HG03342 (cell line): ENCODE measurements at regions not wholly inside any gene's neighbourhood (a gene's known extent, or its start where the extent isn't known, plus 50 kb on each side); places are given as distances from the start of the nearest gene placed in this dataset.

Experiments
- ATAC-seq: cut with Tn5 transposase; IDR thresholded peaks from one replicate; pipeline ENCODE4 v1.9.1; 2021; ENCODE audit warnings: mild to moderate bottlenecking, moderate library complexity; ENCODE audit not compliant: unreplicated experiment

DNA sequence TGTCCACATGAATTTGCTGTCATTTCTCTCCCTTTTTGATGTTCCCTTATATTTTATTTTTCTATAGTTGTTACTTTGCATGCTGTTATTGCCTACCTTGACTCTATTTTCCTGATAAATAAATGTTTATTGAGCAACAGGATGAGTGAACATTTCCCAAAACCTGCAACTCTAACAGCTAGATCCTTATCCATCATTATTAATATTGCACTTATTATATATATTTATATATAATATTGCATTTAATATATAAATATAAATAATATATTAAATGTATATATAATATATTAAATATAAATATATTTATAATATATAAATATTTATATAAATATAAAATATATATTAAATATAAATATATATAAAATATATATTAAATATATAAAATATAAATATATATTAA lies 436.1 kb upstream of the MMADHC start:
- ATAC-seq = no peak

DNA sequence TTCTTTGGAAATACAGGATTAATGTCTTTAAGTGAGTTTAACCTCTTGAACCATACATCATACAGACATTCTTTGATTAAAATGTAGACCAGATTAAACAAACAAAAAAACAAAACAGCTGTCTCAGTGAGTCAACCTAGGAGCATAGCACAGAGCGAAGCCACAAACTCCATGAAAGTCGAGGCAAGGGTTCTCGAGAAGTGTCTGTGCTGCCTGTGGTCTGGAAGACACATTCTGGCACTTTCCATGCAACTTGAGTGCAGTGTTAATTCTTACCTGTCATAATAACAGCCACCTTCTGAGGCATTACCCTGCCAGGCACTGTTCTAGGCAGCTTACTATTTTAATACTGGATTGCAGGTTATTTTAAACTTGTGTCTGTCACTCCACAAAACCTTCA lies 435.5 kb upstream of the MMADHC start:
- ATAC-seq = no peak

DNA sequence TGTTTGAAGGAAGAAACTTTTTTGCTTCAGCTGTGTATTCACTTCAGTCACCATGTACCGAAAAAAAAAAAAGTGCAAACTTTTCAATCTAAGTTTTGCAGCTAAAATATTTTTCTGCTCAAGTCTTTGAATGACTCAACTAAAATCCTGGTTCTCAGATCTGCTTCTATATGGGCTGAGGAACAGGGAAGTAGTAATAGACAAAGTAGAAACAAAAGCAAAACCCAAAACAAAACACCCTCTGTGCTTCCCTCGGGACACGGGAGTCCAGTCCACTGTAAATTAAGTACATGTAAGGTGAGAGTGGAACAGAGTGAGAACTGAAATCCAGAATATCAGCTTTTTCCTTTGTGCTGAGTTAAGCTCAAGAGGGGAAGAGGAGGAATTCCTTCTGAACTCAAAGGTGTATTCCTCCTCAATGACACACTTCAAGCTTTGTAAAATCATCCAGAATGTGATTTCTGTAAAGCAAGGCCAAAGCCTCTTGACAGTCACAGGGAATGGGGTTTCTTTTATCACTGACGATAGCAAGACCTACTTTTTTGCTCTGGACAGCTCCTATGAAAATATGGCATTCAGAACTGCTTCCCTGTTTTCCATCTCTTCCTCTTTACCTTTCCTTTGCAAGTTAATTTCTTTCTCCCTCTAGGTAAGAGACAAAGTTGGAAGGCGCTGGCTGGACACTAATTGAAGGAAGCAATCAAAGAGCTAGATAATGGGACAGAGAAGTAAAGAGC lies 433.5 kb upstream of the MMADHC start:
- peak; percentile 54 for ATAC-seq

DNA sequence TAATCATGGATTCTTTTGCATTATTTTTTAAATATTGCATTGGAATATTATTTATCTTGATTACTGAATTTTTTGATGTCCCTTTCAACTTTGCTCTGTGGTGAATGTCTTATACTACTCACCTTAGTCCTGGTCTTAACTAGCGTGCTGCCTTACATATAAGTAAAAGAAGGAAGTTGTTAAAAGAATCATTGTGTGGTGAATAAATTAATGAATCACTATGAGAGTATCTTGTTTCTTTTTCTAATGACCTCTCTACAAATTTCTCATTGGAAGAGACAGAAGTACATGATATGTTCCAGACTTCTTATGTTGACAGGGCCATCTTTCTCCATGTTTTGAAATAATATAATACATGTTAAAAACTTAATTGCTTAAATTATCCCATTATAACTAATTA lies 432.6 kb upstream of the MMADHC start:
- ATAC-seq = no peak

DNA sequence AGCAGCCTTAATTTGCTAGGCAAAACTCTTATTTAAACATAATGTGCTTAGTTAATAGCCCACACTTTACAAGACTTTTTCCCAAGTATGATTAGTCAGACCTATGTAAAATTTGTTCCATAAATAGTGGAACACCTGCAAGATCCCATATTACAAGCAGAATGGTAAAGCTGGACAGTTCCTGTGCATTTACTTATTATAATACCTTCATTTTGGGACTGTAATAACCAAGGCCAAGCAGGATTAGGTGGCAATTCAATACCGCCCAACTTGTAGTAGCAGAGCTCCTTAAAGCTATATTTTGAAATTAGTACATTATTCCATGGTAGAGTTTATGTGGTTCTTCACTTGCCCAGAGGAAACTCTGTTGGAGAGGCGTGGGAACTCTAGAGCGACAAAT lies 431.5 kb upstream of the MMADHC start:
- no peak for ATAC-seq

DNA sequence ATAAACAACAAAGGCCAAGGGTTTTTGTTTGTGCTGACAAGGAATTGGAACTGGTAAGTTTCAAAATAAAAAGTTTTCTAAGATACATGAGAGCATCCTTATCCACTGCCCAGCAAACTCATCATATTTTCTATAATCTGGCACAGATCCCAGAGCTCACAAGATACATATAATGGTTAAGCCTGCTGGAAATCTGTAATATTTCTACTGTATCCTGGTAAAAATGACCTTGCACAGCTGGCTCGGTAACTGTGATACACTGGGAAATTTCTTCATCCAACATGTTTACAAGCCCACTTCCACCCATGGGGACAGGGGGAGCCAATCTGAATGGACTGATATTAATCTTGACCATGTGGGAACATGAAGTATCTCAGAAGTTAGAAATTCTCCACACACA lies 425.4 kb upstream of the MMADHC start:
- ATAC-seq = no peak

DNA sequence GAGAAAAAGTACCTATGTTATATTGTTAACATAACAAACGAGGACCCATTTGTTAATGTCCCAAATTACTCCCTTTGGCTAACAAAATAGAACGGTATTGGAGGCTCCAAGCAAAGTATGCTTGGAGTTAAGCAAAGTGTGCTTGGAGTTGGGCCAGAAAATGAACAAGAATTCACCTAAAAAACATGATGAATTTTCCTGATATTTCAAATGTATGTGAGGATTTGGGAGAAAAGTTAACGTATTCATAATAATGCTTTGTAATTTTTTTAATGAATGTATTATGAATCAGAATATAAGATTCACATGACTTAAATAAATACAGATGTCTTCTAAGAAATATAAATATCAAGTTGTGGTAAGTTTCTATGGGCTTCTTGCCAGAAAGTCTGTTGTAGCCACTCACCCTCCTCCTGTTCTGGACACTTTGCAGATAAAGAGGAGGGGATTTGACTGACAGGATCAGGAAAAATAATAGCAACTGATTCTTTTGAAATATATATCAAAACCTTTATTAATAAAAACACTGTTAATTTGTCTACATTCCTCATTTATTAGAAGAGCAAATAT lies 423.7 kb upstream of the MMADHC start:
- no peak for ATAC-seq

DNA sequence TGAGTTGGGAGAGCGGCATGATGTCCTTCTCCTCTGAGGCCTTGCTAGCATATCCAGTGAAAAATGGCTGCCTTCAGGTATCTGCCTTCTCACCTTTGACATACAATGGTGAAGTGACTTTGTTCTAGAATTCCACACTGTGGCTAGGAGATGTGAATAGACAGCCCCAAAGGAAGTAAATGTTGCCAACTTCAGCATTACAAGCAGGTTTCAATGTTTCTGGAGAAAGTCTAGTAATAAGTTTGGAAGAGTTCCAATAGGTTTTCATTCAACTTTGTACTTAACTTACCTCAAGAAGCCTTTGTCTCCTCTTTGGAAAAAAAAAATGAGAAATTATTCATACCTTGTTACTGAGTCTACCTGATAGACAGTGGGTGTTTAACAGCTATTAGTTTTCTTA lies 421.3 kb upstream of the MMADHC start:
- no peak for ATAC-seq

DNA sequence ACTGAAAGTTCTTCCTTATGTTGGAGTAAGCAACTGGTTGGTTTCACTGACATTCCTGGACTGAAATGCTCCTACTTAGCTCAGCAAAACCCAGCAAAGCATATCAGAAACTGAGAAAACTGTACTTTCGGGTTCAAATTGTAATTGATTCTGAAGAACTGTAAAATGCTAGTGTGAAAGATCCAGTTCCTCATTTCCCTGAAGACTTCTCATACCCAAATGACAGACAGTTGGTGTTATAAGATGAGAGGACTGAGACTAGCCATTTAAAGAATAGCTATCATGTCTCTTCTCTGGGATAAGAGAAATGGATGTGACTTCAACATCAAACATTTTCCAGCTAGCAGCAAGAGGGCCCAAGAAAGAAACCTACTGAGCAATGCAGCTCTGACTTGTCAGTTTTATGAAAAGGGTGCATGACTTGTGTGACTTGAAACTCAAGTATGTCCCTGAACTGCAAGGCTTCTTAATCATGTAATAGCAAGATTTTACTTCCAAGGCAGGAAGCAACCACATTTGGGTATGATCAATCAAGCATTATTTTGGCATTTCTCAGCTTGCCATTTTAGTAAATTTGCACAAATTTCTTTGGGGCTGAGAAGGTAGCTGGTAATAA lies 420.3 kb upstream of the MMADHC start:
- ATAC-seq = no peak

DNA sequence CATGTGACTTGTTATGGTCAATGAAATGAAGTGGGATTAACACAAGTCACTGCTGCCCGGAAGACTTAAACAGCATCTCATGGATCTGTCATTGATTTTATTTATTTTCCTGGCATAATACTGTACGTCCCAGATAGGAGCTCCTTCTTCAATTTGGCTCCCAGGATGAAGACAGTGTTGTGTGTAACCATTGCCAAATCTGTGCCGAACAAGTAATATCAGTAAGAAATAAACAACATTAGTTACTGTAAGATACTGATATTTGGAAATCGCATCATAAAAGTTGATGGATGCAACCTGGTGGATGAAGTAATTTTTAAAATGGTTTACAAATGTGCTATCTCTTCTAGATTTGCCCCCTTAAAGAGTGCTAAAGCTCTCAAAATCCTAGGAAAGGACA lies 419.0 kb upstream of the MMADHC start:
- no peak for ATAC-seq

DNA sequence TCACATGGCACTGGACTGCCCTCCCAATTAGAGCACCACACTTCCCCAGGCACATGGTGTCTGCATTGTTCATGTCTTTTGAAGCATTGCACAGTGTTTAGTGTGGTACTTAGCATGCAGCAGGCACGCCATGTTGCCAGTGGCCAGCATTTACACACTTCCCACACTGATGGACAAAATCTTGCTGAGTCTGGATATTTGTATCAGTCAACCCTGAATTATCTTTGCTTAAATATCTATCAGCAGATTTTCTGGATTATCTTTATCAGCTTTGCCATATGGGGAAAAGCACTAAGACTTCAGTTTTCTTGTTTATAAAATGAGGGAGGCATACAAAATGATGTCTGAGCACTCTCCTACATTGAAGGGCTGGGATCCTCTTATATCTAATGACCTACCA lies 416.0 kb upstream of the MMADHC start:
- no peak for ATAC-seq

DNA sequence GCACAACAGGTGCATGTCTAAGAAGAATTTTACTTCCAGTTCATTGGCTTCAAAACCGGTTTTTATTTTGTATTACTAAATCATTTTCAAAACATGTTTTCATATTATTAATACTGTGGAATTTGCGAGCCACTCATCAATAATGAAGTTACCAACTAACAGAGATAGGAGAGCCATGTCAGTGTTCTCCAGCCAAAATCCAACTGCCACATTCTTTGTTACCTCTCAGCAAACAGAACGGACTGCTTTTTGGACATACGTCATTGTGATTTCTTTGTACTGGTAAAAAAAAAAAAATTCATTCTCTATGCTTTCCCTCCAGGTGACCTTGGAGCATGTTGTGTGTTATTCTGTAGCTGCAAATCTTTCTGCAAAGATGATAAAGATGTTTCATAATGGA lies 414.2 kb upstream of the MMADHC start:
- ATAC-seq = no peak

DNA sequence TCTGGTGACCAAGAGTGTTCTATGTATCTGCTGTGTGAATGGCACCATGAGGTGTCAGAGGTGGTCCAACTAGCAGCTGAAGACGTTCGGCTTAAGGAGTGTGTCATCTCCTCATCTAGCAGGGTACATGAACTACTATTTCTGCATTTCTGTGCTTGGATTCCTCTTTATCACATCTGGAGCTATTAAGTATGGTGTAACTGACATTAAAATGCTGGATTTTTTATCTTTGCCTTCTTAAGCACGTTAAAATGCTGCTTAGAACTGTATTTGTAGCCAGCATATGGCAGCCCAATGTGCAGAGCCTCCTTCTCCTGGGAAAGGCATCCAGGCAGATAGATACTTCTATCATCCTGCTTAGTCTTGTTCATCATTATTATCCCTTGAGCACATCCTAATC lies 409.3 kb upstream of the MMADHC start:
- no peak for ATAC-seq

DNA sequence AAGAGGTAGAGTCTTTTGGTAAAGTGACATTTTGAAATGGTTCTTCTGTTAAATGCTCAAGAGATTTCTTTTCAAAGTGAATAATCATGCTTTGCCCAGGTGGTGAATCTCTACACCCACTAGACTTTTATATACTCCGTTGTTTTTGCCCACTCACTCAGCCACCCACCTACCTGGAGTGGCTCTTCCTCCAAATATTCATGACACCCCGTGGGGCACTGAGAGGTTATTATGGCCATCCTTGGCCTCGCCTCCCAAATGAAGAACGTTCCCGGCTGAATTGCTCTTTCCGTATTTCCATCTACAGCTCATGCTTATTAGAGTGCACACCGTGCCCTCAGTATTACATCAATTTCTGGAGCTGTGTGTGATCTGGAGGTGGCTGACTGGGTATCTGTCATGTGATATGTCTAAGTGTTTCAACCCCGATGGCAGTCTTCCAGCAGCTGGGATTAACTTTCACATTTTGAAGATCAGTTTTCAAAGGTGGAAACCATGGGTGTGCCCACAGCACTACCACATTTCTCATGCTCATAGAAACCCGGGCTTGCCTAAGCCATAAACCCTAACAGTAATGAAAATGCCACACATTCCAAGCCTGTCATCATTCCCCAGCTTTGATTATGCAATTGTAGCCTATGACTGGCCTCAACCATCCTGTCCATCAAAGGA lies 406.6 kb upstream of the MMADHC start:
- ATAC-seq = no peak

DNA sequence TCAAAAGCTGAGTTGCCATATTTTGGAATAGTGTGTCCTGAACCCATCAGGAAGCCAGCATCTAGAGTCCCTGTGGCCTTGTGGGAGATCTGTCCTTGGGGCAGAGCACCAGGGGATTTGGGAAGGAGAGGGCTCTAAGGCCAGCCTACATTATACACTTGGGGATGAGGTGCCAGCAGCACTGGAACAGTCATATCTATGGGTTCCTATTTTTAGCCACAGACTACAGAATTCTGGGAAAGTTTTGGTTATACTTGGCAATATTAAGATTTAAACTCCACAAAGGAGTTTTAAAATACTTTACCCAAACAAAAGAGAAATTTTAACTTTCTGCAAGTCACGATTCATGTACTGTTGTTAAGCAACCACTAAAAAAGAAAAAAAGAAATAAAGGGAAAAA lies 405.7 kb upstream of the MMADHC start:
- ATAC-seq = no peak

DNA sequence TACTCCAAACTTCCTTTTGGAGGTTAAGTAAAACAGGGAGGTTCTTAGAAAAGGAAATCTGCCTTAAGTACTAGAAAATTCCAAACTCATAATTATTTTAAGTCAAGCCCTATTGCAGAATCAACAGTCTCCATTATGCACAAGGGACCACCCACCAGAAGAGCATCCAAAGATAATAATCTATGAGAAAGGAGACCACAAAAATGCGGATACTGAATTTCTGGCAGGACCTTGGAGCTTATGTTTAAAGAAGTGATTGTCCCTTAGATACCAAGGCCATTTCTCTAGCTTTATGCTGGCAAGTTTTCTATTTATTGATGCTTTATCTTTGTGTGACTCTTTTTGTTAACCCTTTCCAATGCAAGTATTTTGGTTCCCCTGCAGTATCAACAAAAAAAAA lies 404.0 kb upstream of the MMADHC start:
- ATAC-seq = no peak

DNA sequence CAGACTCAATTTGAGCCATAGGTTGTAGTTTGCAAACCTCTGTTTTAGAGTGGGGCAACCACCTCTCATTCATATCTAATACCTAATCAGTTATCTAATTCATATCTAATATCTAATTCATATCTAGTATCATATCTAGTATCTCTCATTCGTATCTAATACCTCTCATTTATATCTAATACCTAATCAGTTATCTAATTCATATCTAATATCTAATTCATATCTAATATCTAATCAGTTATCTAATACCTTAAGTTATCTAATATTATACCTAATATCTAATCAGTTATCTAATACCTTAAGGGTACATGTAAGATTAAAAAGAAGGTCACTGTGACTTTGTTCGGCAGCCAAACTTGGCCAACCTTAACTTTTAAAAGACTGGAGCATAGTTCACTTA lies 403.4 kb upstream of the MMADHC start:
- no peak for ATAC-seq

DNA sequence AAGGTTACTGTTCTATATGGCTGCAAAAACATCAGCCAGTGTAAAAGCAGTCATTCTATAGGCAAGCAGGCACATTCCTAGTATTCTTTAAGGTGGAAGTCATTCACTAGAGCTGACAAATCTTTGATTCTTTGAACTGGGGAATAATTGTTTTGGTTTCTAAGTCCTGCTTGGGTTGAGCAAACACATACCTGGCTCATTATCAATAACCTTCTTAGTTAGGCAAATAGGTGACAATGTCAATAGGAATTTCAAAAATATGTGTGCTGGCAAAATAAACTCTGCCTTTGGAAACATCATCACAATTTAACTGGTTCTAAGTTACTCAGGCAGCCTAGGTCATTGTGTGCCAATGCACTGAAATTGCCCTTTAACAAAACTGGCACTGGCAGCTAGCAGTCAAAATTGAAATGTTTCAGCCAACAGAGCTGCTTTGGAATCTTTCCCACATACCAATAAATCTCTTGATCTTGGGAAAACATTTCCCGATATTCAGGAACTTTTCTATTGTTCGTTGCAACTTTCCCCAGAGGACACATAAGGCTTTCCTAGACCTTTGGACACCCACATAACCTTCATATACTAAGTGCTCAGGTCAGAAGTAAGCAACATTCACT lies 402.0 kb upstream of the MMADHC start:
- no peak for ATAC-seq

DNA sequence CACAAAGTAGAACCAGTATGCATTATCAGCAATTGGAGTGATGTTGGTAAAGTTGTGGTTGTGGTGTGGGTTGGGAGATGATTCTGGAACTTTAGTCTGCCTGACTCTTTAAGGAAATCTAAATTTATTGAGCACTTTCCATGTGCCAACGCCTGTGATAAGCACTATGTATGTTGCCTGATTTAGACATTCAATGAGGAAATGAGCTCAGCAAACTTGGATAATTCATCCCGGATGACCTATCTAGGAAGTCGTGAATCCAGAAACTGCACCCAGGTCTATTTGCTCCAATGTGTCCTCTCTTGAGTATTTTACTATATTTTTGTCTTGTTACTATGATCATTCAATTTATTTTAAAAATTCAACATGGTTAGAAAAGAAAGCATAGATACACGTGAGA lies 400.8 kb upstream of the MMADHC start:
- ATAC-seq = no peak

DNA sequence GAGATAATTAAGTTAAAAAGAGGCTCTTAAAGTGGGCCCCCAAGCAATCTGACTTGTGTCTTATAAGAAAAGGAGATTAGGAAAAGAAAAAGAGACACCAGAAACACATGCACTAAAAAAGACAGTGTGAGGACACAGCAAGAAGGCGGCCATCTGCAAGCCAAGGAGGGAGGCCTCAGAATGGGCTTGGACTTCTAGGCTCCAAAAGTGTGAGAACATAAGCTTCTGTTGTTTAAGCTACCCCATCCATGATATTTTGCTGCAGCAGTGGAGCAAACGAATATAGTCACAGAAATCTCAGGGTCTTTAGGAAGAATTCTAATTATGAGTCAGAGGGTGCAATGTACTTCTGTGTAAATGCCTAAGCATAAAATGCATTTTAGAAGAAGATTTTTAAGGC lies 399.3 kb upstream of the MMADHC start:
- ATAC-seq = no peak

DNA sequence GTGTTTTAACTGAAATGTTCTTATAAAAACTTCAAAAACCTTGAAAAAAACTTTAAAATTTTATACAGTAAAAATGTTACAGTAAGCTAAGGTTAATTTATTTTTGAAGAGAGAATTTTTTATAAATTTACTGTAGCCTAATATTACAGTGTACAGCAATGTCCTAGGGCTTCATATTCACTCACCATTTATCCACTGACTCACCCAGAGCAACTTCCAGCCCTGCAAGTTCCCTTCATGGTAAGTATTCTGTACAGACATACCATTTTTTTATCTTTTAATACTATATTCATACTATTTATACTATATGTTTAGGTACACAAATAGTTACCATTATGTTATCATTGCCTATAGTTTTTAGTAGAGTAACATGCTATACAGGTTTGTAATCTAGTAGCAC lies 396.7 kb upstream of the MMADHC start:
- no peak for ATAC-seq

DNA sequence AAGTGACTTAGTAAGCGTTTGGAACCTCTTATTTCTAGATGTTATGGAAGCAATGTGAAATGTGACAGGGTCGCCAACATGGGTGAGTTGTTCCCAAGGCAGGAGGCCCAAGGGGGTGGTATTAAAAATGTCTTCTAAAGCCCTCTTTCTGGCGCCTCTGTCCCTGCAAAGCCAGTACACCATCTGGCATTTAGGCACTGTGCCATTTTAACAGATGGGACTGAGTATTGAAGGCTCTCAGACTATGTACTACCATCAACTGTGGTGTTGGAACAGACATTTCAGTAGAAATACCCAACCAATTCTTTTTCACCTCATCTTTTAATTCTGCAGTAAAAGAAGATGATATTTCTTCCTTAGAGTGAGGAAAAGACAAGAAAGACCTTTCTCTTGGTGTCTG lies 384.5 kb upstream of the MMADHC start:
- ATAC-seq = no peak
